SU-DHL-6 (cell line): ENCODE measurements at regions not wholly inside any gene's neighbourhood (a gene's known extent, or its start where the extent isn't known, plus 50 kb on each side); places are given as distances from the start of the nearest gene placed in this dataset.
A peak's percentile ranks its signal among the peaks of the same experiment; 100 is the strongest.

Source experiments
- H2AFZ ChIP-seq: fragments of 200-600 bp; sonication (generic); 2 replicates; pipeline ENCODE4 v1.6.1; 2014; ENCODE audit warnings: low read depth, mild to moderate bottlenecking, moderate library complexity, mixed read lengths, antibody characterized with exemption, low read length; ENCODE audit not compliant: severe bottlenecking
- H3F3A ChIP-seq: fragments of 200-600 bp; shearing (Covaris generic); 2 replicates; pipeline ENCODE4 v1.6.0; 2016; ENCODE audit warnings: antibody characterized with exemption, mild to moderate bottlenecking; ENCODE audit not compliant: insufficient read depth
- H3K27ac ChIP-seq: fragments of 200-600 bp; sonication (generic); 2 replicates; pipeline ENCODE4 v1.5.1; 2016; ENCODE audit warnings: low read depth, mild to moderate bottlenecking, low read length, moderate library complexity, mixed read lengths
- H3K27me3 ChIP-seq: fragments of 200-600 bp; sonication (generic), shearing (Covaris generic); 2 replicates; pipeline ENCODE4 v1.6.0; 2014; ENCODE audit warnings: mild to moderate bottlenecking, low read length
- H3K36me3 ChIP-seq: fragments of 200-600 bp; sonication (generic); 2 replicates; pipeline ENCODE4 v1.6.1; 2014; ENCODE audit warnings: mild to moderate bottlenecking, low read length, mixed read lengths
- H3K4me2 ChIP-seq: fragments of 300-600, 200-600 bp; shearing (Covaris generic), sonication (generic); 2 replicates; pipeline ENCODE4 v1.6.0; 2014; ENCODE audit warnings: low read length, low read depth, mild to moderate bottlenecking; ENCODE audit not compliant: poor library complexity, severe bottlenecking
- H3K4me3 ChIP-seq: fragments of 200-600 bp; sonication (generic); 2 replicates; pipeline ENCODE4 v1.5.1; 2014; ENCODE audit warnings: antibody characterized with exemption, low read length, mild to moderate bottlenecking, mixed read lengths; ENCODE audit not compliant: insufficient read depth, poor library complexity, severe bottlenecking
- H3K79me2 ChIP-seq: fragments of 200-600 bp; sonication (generic); 2 replicates; pipeline ENCODE4 v1.6.1; 2014; ENCODE audit warnings: mild to moderate bottlenecking, low read length, moderate library complexity; ENCODE audit not compliant: insufficient read depth
- H3K9ac ChIP-seq: fragments of 200-600 bp; sonication (generic); 2 replicates; pipeline ENCODE4 v1.7.0; 2014; ENCODE audit warnings: mild to moderate bottlenecking, low read length
- H3K9me2 ChIP-seq: fragments of 200-600 bp; sonication (generic); replicated peaks from 2 replicates; pipeline ENCODE4 v1.6.1; 2014; ENCODE audit warnings: low read length; ENCODE audit not compliant: insufficient read depth
- H3K9me3 ChIP-seq: fragments of 200-600 bp; sonication (generic); 2 replicates; pipeline ENCODE4 v1.6.1; 2014; ENCODE audit warnings: low read length, mixed read lengths; ENCODE audit not compliant: insufficient read depth
- H4K20me1 ChIP-seq: fragments of 200-600 bp; sonication (generic); 2 replicates; pipeline ENCODE4 v1.6.1; 2014; ENCODE audit warnings: low read depth, mild to moderate bottlenecking, antibody characterized with exemption, low read length, moderate library complexity, mixed read lengths
- EZH2phosphoT487 ChIP-seq: fragments of 200-600 bp; sonication (generic), shearing (Covaris generic); conservative IDR thresholded peaks from 2 replicates; pipeline ENCODE4 v1.6.1; 2018; ENCODE audit warnings: mild to moderate bottlenecking, antibody characterized with exemption, low read length, moderate library complexity, mixed read lengths
- TF ChIP-seq, protein P1 (sequence below): fragments of 200-600 bp; sonication (generic); IDR thresholded peaks from one replicate; pipeline ENCODE4 v1.5.1; 2017; ENCODE audit warnings: antibody characterized with exemption, mild to moderate bottlenecking, low read length, moderate library complexity; ENCODE audit not compliant: insufficient read depth, poor library complexity, severe bottlenecking

DNA sequence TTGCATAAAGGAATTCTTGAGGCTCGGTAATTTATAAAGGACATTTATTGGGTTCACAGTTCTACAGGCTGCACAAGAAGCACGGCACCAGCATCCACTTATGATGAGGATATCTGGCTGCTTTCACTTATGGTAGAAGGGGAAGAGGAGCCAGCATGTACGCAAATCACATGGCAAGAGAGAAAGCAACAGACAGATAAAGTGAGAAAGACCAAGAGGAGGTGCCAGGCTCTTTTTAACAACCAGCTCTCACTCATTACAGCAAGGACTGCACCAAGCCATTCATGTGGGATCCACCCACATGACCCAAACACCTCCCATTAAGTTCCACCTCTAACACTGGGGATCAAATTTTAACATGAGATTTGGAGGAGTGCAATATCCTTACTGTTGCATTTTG is 1198.2 kb downstream of the ADGRL3 start:
- Histone ChIP-seq H3K36me3 (no peaks in the 10 kb centered on the region), H3K27me3 (no peaks in the 10 kb centered on the region), H3K27ac (no peak overlapping the region), H3K9me2 (no peaks in the 10 kb centered on the region), H3F3A (no peaks in the 10 kb centered on the region), H3K79me2 (no peaks in the 10 kb centered on the region), H3K9me3 (no peaks in the 10 kb centered on the region), H3K4me2 (no peak overlapping the region), H4K20me1 (no peaks in the 10 kb centered on the region), H3K4me3 (no peak overlapping the region), H3K9ac (no peak overlapping the region), H2AFZ (peak overlapping the region; percentile 48)
- no peak for TF ChIP-seq EZH2phosphoT487
- TF ChIP-seq, protein P1, sequence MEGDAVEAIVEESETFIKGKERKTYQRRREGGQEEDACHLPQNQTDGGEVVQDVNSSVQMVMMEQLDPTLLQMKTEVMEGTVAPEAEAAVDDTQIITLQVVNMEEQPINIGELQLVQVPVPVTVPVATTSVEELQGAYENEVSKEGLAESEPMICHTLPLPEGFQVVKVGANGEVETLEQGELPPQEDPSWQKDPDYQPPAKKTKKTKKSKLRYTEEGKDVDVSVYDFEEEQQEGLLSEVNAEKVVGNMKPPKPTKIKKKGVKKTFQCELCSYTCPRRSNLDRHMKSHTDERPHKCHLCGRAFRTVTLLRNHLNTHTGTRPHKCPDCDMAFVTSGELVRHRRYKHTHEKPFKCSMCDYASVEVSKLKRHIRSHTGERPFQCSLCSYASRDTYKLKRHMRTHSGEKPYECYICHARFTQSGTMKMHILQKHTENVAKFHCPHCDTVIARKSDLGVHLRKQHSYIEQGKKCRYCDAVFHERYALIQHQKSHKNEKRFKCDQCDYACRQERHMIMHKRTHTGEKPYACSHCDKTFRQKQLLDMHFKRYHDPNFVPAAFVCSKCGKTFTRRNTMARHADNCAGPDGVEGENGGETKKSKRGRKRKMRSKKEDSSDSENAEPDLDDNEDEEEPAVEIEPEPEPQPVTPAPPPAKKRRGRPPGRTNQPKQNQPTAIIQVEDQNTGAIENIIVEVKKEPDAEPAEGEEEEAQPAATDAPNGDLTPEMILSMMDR, result no peak

DNA sequence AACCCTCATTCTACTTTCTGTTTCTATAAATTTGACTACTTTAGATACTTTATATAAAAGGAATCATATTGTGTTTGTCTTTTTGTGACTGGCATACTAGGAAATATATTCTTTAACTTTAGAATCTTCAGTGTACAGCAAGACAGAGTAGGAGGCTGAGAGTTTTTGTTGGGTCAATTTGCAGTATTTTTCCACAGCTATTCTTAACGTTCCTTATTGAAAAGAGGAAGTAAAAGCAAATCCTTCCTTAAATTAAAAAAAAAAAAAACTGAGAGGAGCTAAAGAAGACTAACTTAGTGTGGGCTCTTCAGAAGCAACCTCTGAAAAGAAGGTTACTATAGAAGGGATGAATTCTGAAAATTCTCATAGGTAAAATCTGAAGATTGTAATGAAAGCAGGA is 1194.6 kb downstream of the ADGRL3 start:
- Histone ChIP-seq H3K9ac (no peak overlapping the region), H2AFZ (peak overlapping the region; percentile 48), H4K20me1 (no peaks in the 10 kb centered on the region), H3K4me2 (peak overlapping the region; percentile 24), H3K27ac (no peak overlapping the region), H3K9me3 (no peaks in the 10 kb centered on the region), H3K79me2 (no peaks in the 10 kb centered on the region), H3K9me2 (no peaks in the 10 kb centered on the region), H3F3A (no peaks in the 10 kb centered on the region), H3K36me3 (no peaks in the 10 kb centered on the region), H3K4me3 (no peak overlapping the region), H3K27me3 (no peaks in the 10 kb centered on the region)
- TF ChIP-seq EZH2phosphoT487, result no peak
- TF ChIP-seq, protein P1, result no peak

DNA sequence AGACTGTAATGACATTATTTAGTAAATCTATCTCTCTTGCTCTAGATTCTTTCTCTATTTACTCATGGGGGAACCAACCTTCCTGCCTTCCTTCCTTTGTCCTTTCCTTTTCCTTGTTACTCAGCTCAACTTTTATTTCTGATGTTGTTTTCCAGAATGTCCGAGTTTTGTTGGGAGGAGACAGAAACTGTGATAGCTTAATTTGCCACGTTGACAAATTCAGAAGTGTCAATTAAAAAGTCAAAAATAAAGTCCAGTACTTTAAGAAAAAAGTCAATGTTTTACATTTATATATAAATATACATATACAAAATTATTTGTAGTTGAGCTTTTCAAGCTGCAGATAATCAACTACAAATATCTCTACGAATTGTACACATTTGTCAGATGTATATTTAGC is 1187.7 kb downstream of the ADGRL3 start:
- Histone ChIP-seq H4K20me1 (no peaks in the 10 kb centered on the region), H3K27me3 (no peaks in the 10 kb centered on the region), H3K9ac (no peak overlapping the region), H3K9me2 (no peaks in the 10 kb centered on the region), H3K27ac (no peak overlapping the region), H3K79me2 (no peaks in the 10 kb centered on the region), H2AFZ (no peak overlapping the region), H3K4me2 (no peak overlapping the region), H3K36me3 (no peaks in the 10 kb centered on the region), H3K9me3 (no peaks in the 10 kb centered on the region), H3K4me3 (no peak overlapping the region), H3F3A (no peaks in the 10 kb centered on the region)
- TF ChIP-seq, protein P1, result no peak
- TF ChIP-seq EZH2phosphoT487, result no peak

DNA sequence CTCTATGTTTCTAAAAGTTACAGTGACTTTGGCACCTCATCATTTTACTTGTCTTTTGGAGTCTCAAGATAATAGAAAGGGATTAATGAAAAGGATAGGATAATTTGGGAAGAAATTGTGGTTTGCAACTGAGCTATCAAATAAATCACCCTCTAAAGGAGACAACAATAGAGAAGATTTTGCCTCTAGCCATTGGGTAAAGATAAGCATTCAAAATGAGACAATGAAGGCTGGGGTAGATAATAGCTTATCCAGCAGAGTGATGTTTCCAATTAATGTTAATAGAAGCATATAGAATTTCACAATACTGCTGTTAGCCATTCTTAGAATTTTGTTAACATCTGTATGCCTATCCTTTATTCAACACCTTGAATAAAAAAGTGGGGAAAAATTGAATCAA is 1177.6 kb downstream of the ADGRL3 start:
- H3K36me3 ChIP-seq, result no peaks in the 10 kb centered on the region
- no peak overlapping the region for H3K27ac ChIP-seq
- H3K4me3 ChIP-seq, result no peak overlapping the region
- no peak for TF ChIP-seq EZH2phosphoT487
- TF ChIP-seq, protein P1, result no peak
- H2AFZ ChIP-seq, result no peak overlapping the region
- no peaks in the 10 kb centered on the region for H4K20me1 ChIP-seq
- H3K4me2 ChIP-seq, result no peak overlapping the region
- H3K9me3 ChIP-seq, result no peaks in the 10 kb centered on the region
- H3K27me3 ChIP-seq, result no peaks in the 10 kb centered on the region
- no peak overlapping the region for H3K9ac ChIP-seq
- no peaks in the 10 kb centered on the region for H3F3A ChIP-seq
- H3K79me2 ChIP-seq, result no peaks in the 10 kb centered on the region
- no peaks in the 10 kb centered on the region for H3K9me2 ChIP-seq
